ENCODE measurements at regions not wholly inside any gene's neighbourhood (a gene's known extent, or its start where the extent isn't known, plus 50 kb on each side); places are given as distances from the start of the nearest gene placed in this dataset.
A peak's percentile ranks its signal among the peaks of the same experiment; 100 is the strongest.

- peak; percentile 57 for TF ChIP-seq JUND (IDR thresholded peaks at IDR 0.05; ENCODE audit: borderline replicate concordance, low read depth, low read length)
- peak; percentile 29; the same call in 2 of the 3 replicates for TF ChIP-seq JUND (tag; IDR thresholded peaks at IDR 0.05; ENCODE audit: borderline replicate concordance, low read depth, low read length)
- TF ChIP-seq, protein P1, sequence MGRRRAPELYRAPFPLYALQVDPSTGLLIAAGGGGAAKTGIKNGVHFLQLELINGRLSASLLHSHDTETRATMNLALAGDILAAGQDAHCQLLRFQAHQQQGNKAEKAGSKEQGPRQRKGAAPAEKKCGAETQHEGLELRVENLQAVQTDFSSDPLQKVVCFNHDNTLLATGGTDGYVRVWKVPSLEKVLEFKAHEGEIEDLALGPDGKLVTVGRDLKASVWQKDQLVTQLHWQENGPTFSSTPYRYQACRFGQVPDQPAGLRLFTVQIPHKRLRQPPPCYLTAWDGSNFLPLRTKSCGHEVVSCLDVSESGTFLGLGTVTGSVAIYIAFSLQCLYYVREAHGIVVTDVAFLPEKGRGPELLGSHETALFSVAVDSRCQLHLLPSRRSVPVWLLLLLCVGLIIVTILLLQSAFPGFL (CRISPR knock-in tag; IDR thresholded peaks at IDR 0.05), result no peak
- TF ChIP-seq VEZF1 (CRISPR knock-in tag; IDR thresholded peaks at IDR 0.05), result peak; percentile 75
- no peak for TF ChIP-seq NR1H2 (CRISPR knock-in tag; IDR thresholded peaks at IDR 0.05)
- no peak for TF ChIP-seq ZBTB12 (CRISPR knock-in tag; IDR thresholded peaks at IDR 0.05)
- TF ChIP-seq ESRRA (IDR thresholded peaks at IDR 0.05; ENCODE audit: borderline replicate concordance, low read depth), result no peak
- TF ChIP-seq GATA2 (CRISPR knock-in tag; IDR thresholded peaks at IDR 0.05), result peak; percentile 97
- no peak for TF ChIP-seq SMAD2 (IDR thresholded peaks at IDR 0.05; ENCODE audit: low read depth, low read length)
- TF ChIP-seq SMARCC2 (IDR thresholded peaks at IDR 0.05; ENCODE audit: low read depth), result peak; percentile 99
- TF ChIP-seq, protein P2, sequence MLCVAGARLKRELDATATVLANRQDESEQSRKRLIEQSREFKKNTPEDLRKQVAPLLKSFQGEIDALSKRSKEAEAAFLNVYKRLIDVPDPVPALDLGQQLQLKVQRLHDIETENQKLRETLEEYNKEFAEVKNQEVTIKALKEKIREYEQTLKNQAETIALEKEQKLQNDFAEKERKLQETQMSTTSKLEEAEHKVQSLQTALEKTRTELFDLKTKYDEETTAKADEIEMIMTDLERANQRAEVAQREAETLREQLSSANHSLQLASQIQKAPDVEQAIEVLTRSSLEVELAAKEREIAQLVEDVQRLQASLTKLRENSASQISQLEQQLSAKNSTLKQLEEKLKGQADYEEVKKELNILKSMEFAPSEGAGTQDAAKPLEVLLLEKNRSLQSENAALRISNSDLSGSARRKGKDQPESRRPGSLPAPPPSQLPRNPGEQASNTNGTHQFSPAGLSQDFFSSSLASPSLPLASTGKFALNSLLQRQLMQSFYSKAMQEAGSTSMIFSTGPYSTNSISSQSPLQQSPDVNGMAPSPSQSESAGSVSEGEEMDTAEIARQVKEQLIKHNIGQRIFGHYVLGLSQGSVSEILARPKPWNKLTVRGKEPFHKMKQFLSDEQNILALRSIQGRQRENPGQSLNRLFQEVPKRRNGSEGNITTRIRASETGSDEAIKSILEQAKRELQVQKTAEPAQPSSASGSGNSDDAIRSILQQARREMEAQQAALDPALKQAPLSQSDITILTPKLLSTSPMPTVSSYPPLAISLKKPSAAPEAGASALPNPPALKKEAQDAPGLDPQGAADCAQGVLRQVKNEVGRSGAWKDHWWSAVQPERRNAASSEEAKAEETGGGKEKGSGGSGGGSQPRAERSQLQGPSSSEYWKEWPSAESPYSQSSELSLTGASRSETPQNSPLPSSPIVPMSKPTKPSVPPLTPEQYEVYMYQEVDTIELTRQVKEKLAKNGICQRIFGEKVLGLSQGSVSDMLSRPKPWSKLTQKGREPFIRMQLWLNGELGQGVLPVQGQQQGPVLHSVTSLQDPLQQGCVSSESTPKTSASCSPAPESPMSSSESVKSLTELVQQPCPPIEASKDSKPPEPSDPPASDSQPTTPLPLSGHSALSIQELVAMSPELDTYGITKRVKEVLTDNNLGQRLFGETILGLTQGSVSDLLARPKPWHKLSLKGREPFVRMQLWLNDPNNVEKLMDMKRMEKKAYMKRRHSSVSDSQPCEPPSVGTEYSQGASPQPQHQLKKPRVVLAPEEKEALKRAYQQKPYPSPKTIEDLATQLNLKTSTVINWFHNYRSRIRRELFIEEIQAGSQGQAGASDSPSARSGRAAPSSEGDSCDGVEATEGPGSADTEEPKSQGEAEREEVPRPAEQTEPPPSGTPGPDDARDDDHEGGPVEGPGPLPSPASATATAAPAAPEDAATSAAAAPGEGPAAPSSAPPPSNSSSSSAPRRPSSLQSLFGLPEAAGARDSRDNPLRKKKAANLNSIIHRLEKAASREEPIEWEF (CRISPR knock-in tag; IDR thresholded peaks at IDR 0.05), result peak; percentile 62; the same call in 1 of the 2 replicates
- TF ChIP-seq OTX1 (CRISPR knock-in tag; IDR thresholded peaks at IDR 0.05), result no peak
- TF ChIP-seq PCBP2 (IDR thresholded peaks at IDR 0.05; ENCODE audit: low read depth, low read length, poor library complexity, severe bottlenecking), result no peak
- no peak for TF ChIP-seq ZNF140 (CRISPR knock-in tag; IDR thresholded peaks at IDR 0.05)
Measured at GRCh38 chr10:92756201-92757065, 66.7 kb downstream of the HHEX start (continued).

Measured in K562 (cell line).